Mesenteric fat pad (tissue), 1 donor: ENCODE measurements at regions not wholly inside any gene's neighbourhood (a gene's known extent, or its start where the extent isn't known, plus 50 kb on each side); places are given as distances from the start of the nearest gene placed in this dataset.
"Not testable (repeated sequence)": the region's sequence is repeated elsewhere in the genome, so short reads cannot be mapped to it uniquely, and the experiment has no call there.

Experiments used
- DNase-seq: peaks from one replicate; pipeline ENCODE4 v3.0.0-alpha.2; 2020; ENCODE audit warnings: low spot score
- donor health status: DM: yes; HTN: yes; CAD: no.

DNA sequence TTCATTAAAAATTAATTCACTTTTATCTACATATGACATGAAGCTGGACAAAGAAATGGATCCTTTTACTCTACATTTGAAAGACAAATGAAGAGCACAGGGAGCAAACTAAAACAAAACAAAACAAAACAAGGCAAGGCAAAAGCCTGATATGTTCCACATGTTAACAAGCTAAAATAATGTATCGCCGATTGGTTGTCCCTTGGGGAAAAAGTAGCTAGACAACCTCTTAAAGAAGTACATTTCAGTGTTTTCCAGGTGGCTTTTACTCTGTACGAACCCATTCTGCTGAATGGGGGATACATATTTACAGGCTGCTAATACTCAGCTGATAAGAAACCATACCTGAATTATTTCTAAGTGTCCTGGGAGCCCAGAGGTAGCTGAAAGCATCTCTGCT, 493.0 kb upstream of the TBL1XR1 start:
- no peak for DNase-seq

DNA sequence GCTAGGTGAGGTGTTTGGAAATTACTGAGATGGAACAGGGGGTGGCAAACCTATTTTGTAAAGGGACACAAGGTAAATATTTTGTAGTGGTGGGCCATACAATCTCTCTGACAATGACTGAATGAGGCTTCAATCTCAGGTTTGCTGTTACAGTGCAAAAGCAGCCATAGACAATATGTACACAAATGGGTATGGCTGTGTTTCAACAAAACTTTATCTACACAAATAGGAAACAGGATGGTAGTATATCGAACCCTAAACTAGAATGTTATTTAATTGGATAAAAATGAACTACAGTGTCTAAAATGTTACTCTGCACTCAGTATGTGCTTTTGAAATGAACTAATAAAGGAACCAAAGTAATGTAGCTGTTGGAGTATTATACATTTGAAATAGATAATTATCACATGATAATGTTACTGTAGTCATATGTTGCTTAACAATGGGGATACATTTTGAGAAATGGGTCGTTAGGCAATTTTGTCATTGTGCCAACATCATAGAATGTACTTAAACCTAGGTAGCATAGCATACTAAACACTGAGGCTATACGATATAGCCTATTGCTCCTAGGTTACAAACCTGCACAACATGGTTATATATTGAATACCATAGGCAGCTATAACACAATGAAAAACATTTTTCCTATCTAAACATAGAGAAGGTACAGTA, 495.2 kb upstream of the TBL1XR1 start:
- no peak for DNase-seq

- no peak for DNase-seq
Observed at GRCh38 chr3:177693616-177694264, 496.5 kb upstream of the TBL1XR1 start.

- no peak for DNase-seq
Observed at GRCh38 chr3:177694316-177694715, 497.0 kb upstream of the TBL1XR1 start.

GRCh38 chr3:177694951-177695350, 497.7 kb upstream of the TBL1XR1 start:
- DNase-seq, result no peak

- no peak for DNase-seq
Observed at GRCh38 chr3:177700117-177700516, 502.8 kb upstream of the TBL1XR1 start.

GRCh38 chr3:177703788-177704187, 506.5 kb upstream of the TBL1XR1 start:
- no peak for DNase-seq

DNA sequence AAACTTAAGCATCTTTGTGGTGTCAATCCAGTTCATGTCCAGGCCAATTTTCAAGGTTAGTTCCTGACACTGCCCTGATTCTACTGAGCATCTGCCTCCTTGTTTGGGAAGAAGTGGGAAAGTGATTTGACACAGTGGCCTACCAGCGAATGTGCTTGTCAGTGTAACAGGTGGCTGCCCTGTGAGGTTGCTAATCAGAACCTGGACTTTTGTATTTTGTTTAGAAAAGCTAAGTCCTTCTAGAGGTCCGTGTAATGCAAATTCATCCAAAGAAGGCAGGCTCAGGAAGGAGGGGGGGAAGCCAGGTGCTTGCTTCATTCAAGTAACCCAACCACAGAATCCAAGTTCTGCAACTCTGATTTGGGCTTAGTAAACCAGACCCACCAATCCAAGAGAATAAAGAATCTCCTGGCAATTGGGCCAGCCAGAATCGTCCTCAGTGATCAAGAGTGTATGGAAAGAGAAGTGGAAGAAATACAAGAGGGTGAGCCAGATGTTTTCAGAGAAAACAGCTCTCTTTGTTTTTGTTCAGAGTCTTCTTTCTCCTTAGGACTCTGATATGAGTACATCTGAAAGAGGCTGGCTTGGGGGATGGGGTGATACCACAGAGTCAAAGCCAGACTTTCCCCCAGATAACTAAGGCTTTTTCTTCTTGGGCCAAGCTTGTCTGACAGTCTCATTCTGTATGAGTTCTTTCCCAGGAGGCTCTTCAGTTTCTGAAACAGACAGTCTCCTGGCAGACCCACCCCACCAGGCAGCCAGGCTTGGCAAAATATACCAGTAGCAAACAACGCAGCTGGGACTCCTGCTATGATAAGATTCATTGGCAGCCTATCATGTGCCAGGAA, 508.9 kb upstream of the TBL1XR1 start:
- no peak for DNase-seq

- not testable (repeated sequence) for DNase-seq
Observed at GRCh38 chr3:177709470-177709869, 512.2 kb upstream of the TBL1XR1 start.

DNA sequence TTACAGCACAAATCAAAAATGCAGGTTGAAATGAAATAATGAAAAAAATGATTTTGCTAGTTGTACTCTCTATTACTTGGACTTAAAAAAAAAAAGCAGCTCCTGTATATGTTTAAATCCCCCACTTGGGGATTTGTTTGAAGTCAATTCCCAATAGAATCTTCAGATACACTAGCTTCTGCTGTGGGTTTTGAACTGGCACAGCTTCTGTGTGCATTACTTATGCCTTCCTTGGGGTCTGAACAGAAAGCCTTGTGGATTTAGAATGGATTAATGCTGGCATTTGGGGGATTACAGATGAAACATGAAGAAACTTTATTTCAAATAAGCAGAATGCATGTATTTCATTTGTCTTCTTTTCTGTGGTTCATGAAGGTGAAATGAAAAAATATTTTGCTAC, 513.2 kb upstream of the TBL1XR1 start:
- DNase-seq, result no peak

- DNase-seq, result no peak
Observed at GRCh38 chr3:177711637-177712036, 514.4 kb upstream of the TBL1XR1 start.

DNA sequence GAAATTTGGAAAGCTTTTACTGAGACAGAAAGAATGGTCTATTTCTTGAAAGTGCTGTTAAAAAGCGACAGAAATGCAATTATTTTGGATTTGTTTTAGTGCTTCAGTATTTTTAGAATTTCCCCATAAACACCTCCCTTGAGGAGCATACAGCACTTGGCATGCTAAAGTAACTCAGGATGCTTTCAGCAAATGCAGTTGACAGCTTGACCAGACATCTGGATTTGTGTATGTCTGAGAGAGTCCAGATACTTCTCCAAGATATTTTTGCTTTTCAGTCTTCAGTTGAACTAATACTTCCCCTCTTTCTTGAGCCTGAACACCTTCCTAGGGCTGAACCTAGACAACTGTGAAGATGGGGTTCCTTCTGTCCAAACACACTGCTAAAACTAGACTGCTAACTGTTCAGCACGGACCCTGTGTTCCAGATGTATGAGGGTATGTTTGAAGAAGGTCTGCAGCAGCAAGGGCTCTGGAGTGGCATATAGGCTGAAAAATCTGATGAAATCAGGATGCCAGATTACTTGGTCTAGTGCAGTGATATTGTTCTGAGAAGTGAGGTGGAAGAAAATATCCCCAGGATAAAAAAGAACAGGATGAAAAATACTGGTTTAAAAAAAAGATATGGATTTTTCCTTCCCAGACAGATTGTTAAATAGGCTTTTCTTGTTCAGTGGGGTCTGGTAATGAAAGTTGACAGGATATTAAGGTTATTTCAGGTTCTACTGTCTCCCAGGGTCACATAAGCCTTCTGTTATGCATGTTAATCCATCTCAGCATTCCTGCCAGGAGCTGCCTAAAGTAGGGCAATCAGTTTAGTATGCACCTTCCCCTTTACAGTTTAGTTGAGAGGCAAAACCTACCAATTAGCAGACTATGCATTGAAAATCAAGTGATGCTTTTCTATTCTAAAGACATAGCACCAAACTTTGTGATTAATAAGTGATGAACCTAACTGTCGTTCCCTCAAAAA, 516.9 kb upstream of the TBL1XR1 start:
- no peak for DNase-seq

DNA sequence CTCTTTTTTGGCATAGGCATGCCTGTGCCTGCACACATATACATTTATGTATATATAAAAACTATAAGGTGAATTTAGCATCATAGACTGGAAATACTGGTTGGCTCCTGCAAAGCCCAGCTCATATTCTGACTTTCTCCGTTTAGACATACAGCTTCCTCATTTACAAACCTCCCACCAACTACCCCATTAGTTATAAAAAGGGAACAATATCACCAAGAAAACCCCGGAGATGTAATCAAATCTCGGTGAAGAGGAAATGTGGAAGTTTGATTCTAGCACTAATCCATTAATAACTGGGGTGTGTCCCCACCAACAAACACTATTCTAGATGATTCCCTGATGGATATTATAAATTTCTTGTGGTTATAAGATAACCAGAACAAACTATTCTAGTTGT, 517.7 kb upstream of the TBL1XR1 start:
- no peak for DNase-seq

DNA sequence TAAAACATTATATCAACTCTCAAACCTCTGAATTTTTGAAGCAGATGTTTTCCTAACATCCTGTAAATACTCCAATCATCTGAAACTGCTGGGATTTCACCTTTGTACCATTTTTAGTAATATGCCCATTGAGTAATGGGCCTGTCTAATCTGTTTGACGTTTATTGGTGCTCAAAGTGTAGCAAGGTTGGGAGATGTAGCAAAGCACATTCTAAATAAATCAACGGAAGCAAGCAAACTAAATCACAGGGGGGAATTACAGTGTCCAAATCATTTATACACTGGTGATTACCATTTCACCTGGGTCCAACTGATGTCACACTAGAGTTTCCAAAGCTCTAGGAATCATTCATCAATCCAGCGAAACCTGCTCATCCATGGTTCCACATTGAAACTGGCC, 518.7 kb upstream of the TBL1XR1 start:
- DNase-seq, result no peak

DNA sequence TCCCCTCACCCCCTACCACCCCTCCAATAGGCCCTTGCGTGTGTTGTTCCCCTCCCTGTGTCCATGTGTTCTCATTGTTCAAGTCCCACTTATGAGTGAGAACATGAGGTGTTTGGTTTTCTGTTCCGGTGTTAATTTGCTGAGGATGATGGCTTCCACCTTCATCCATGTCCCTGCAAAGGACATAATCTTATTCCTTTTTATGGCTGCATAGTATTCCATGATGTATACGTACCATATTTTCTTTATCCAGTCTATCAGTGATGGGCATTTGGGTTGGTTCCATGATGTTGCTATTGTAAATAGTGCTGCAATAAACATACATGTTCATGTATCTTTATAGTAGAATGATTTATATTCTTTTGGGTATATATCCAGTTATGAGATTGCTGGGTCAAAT, 523.6 kb upstream of the TBL1XR1 start:
- DNase-seq, result not testable (repeated sequence)

DNA sequence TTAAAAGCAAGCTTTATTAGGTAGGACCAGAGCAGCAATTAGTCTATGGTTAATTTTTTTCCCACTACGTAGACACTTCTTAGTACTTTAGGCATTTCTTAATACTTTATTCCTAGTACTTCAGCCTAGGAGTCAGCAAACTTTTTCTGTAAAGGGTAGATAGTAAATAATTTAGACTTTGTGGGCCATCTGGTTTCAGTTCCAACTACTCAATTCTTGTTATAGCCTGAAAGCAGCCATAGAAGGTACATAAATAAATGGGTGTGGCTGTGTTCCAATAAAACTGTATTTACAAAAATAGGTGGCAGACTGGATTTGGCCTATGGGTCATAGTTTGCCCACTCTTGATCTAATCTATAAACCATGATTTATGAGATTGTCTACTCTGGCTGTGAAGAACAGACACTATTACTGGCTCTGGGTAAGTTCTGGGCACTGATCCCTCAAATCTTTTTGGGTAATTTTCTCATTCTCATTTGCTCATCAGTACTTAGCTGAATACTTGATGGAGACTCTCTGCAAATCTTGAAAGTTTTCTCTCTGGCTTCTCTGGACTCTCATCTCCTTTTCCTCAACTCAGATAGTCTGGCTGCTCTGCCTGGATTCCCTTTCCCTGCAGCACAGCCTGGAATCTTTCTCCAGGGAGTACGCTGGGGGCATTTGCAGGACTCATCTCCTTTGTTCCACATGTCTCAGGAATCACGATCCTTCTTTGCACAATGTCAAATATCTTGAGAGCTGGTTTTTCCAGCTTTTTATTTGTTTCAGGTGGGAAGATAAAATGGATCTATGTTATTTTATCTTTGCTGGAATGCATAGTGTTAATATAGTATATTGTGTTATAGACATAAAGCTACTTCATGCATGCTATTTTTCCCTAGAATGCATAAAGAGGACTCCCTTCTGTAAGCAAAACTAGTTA, 524.8 kb upstream of the TBL1XR1 start:
- DNase-seq, result no peak

DNA sequence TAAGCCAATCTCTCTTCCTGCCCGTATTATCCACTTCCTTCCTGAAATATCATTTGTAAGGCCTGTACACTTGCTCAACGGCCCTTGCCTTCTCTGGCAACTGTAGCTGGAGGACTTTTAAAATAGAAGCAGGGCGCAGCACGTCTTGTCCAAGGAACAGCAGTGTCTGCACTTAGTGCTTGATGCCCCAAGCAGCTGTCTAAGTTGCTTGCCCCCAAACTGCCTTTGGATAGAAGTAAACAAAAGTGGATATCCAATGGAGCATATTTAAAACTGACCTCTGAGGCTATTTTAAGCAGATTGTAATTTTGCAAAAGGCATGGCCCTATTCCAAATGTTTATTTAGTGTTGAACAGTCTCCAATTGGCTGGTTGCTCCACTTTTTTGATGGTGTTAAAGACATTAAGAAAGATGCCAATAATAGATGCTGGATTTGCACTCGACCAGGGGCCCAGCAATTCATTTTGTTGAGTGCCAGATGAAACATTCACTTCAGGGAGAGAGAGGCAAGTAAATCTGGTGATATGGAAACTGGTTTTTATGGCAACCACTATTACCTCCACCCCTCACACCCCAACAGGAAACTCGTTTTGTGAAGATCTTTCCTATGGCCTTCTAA, 526.8 kb upstream of the TBL1XR1 start:
- no peak for DNase-seq

GRCh38 chr3:177725165-177725564, 527.9 kb upstream of the TBL1XR1 start:
- DNase-seq, result no peak

DNA sequence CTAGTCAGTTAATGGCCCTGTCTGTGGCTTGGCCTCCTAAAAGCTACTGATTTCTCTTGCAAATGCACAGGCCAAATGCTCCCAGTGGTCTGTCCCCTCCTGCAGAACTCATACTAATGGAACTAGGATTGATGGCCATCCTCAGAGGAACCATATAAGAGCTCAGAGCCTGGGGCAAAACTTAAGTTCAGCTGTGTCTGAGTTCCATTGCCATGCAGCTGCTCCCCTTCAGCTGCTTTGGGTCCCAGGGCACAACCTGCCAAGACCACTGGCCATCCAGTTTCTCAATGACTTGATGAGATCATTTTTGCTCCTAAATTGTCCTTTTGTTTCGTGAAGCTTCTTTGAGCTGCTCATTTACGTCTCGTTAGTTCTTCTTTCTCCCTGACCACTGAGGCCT, 529.5 kb upstream of the TBL1XR1 start:
- no peak for DNase-seq
